ENCODE measurements at regions not wholly inside any gene's neighbourhood (a gene's known extent, or its start where the extent isn't known, plus 50 kb on each side); places are given as distances from the start of the nearest gene placed in this dataset.

DNA sequence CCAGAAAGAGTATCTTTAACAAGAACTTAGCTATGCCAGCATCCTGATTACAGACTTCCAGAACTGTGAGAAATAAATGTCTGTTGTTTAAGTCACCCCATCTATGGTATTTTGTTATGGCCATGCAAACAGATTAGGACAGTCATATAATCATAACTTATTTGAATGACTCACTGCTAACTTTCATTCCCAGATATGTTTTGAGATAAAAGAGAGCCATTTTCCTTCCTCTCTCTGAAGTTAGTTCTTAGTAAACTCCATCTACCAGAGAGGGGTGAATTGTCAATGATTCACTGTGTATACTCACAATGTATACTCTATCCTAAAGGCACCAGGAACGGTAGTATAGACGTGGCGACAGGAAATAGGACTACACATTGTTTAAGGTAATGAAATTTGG, 179.4 kb upstream of the DPH6 start:
- ChIA-PET POLR2A (no interaction called here), CTCF (no interaction called here)

DNA sequence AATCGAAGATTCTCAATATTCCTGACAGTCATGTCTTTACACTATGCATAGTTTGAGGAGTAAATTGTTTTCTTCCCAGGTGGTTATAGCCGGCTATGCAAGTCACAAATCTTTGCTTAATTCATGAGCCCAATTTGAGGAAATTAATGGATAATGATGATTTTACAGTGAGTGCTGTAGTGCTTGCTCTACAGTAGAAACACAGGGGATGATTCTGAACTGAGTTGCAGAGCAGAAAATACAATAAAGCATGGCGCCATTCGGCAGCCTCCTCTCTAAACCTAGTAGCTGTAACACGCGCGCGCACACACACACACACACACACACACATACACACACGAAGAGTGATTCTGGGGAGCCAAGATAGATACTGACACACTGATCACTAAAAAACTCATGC, 181.7 kb upstream of the DPH6 start:
- ChIA-PET CTCF (interaction anchor here (0.5 to 2.0 kb wide), 3 partner anchors 24 to 643 kb away, joined by 3 to 5 read pairs (median 5); no protein-coding TSS in a partner anchor), POLR2A (no interaction called here)
- Histone ChIP-seq H3K4me3 (ENCODE audit: low read depth, low read length) (no peak overlapping the region), H3K36me3 (ENCODE audit: control insufficient read depth in 2 of 2, insufficient read depth in 1 of 2, low read length in 2 of 2) (no peaks in the 10 kb centered on the region), H3K9me3 (ENCODE audit: control insufficient read depth, insufficient read depth, low read depth, low read length) (no peaks in the 10 kb centered on the region), H3K27ac (ENCODE audit: extremely low read depth, low read depth, low read length) (peak overlapping the region; percentile 32; the same call in 1 of the 2 replicates), H3K4me1 (ENCODE audit: control insufficient read depth, insufficient read depth, low read length) (no peaks in the 10 kb centered on the region)
- TF ChIP-seq, protein P1, sequence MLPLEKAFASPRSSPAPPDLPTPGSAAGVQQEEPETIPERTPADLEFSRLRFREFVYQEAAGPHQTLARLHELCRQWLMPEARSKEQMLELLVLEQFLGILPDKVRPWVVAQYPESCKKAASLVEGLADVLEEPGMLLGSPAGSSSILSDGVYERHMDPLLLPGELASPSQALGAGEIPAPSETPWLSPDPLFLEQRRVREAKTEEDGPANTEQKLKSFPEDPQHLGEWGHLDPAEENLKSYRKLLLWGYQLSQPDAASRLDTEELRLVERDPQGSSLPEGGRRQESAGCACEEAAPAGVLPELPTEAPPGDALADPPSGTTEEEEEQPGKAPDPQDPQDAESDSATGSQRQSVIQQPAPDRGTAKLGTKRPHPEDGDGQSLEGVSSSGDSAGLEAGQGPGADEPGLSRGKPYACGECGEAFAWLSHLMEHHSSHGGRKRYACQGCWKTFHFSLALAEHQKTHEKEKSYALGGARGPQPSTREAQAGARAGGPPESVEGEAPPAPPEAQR (tag by site-specific recombination; IDR thresholded peaks at IDR 0.05): no peak
- TF ChIP-seq ZNF174 (tag by site-specific recombination; IDR thresholded peaks at IDR 0.05) (no peak), ZNF776 (tag by site-specific recombination; IDR thresholded peaks at IDR 0.05; ENCODE audit: borderline replicate concordance) (no peak), RBAK (tag by site-specific recombination; IDR thresholded peaks at IDR 0.05) (no peak), ZNF623 (tag by site-specific recombination; IDR thresholded peaks at IDR 0.05) (no peak)

More for the DNA sequence above, 179.4 kb upstream of the DPH6 start:
- no peak for TF ChIP-seq EGR2 (tag by site-specific recombination; IDR thresholded peaks at IDR 0.05; ENCODE audit: low read depth)
- no peak for TF ChIP-seq ZNF624 (tag by site-specific recombination; IDR thresholded peaks at IDR 0.05)
- TF ChIP-seq SCRT1 (tag by site-specific recombination; IDR thresholded peaks at IDR 0.05; ENCODE audit: borderline replicate concordance): no peak
- no peak for TF ChIP-seq ZNF549 (tag by site-specific recombination; IDR thresholded peaks at IDR 0.05)
- TF ChIP-seq ZNF747 (tag by site-specific recombination; IDR thresholded peaks at IDR 0.05): no peak
- TF ChIP-seq, protein P2, sequence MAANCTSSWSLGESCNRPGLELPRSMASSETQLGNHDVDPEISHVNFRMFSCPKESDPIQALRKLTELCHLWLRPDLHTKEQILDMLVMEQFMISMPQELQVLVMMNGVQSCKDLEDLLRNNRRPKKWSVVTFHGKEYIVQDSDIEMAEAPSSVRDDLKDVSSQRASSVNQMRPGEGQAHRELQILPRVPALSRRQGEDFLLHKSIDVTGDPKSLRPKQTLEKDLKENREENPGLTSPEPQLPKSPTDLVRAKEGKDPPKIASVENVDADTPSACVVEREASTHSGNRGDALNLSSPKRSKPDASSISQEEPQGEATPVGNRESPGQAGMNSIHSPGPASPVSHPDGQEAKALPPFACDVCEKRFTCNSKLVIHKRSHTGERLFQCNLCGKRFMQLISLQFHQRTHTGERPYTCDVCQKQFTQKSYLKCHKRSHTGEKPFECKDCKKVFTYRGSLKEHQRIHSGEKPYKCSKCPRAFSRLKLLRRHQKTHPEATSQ (tag by site-specific recombination; IDR thresholded peaks at IDR 0.05): no peak
- TF ChIP-seq MYNN (tag by site-specific recombination; IDR thresholded peaks at IDR 0.05; ENCODE audit: borderline replicate concordance): no peak
- TF ChIP-seq, protein P3, sequence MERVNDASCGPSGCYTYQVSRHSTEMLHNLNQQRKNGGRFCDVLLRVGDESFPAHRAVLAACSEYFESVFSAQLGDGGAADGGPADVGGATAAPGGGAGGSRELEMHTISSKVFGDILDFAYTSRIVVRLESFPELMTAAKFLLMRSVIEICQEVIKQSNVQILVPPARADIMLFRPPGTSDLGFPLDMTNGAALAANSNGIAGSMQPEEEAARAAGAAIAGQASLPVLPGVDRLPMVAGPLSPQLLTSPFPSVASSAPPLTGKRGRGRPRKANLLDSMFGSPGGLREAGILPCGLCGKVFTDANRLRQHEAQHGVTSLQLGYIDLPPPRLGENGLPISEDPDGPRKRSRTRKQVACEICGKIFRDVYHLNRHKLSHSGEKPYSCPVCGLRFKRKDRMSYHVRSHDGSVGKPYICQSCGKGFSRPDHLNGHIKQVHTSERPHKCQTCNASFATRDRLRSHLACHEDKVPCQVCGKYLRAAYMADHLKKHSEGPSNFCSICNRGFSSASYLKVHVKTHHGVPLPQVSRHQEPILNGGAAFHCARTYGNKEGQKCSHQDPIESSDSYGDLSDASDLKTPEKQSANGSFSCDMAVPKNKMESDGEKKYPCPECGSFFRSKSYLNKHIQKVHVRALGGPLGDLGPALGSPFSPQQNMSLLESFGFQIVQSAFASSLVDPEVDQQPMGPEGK (tag by site-specific recombination; IDR thresholded peaks at IDR 0.05): no peak
- TF ChIP-seq ZNF169 (tag by site-specific recombination; IDR thresholded peaks at IDR 0.05): no peak
- TF ChIP-seq ZNF114 (tag by site-specific recombination; IDR thresholded peaks at IDR 0.05): no peak
- TF ChIP-seq ZNF138 (tag by site-specific recombination; IDR thresholded peaks at IDR 0.05; ENCODE audit: borderline replicate concordance): no peak
- TF ChIP-seq ZNF24 (tag by site-specific recombination; IDR thresholded peaks at IDR 0.05): no peak
- no peak for TF ChIP-seq ZNF48 (tag by site-specific recombination; IDR thresholded peaks at IDR 0.05)
- no peak for TF ChIP-seq ZNF221 (tag by site-specific recombination; IDR thresholded peaks at IDR 0.05; ENCODE audit: borderline replicate concordance)
- TF ChIP-seq ZNF658 (tag by site-specific recombination; IDR thresholded peaks at IDR 0.05): no peak
- TF ChIP-seq ZNF791 (tag by site-specific recombination; IDR thresholded peaks at IDR 0.05): no peak
- TF ChIP-seq ZNF785 (tag by site-specific recombination; IDR thresholded peaks at IDR 0.05): no peak
- TF ChIP-seq, protein P4, sequence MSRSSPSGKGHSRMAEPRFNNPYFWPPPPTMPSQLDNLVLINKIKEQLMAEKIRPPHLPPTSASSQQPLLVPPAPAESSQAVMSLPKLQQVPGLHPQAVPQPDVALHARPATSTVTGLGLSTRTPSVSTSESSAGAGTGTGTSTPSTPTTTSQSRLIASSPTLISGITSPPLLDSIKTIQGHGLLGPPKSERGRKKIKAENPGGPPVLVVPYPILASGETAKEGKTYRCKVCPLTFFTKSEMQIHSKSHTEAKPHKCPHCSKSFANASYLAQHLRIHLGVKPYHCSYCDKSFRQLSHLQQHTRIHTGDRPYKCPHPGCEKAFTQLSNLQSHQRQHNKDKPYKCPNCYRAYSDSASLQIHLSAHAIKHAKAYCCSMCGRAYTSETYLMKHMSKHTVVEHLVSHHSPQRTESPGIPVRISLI (tag by site-specific recombination; IDR thresholded peaks at IDR 0.05): no peak
- no peak for TF ChIP-seq ZNF555 (tag by site-specific recombination; conservative IDR thresholded peaks at IDR 0.05)
- TF ChIP-seq, protein P5, sequence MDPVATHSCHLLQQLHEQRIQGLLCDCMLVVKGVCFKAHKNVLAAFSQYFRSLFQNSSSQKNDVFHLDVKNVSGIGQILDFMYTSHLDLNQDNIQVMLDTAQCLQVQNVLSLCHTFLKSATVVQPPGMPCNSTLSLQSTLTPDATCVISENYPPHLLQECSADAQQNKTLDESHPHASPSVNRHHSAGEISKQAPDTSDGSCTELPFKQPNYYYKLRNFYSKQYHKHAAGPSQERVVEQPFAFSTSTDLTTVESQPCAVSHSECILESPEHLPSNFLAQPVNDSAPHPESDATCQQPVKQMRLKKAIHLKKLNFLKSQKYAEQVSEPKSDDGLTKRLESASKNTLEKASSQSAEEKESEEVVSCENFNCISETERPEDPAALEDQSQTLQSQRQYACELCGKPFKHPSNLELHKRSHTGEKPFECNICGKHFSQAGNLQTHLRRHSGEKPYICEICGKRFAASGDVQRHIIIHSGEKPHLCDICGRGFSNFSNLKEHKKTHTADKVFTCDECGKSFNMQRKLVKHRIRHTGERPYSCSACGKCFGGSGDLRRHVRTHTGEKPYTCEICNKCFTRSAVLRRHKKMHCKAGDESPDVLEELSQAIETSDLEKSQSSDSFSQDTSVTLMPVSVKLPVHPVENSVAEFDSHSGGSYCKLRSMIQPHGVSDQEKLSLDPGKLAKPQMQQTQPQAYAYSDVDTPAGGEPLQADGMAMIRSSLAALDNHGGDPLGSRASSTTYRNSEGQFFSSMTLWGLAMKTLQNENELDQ (tag by site-specific recombination; IDR thresholded peaks at IDR 0.05; ENCODE audit: low read depth): no peak
- Histone ChIP-seq H3K36me3 (ENCODE audit: control insufficient read depth in 2 of 2, insufficient read depth in 1 of 2, low read length in 2 of 2) (no peaks in the 10 kb centered on the region), H3K4me3 (ENCODE audit: low read depth, low read length) (no peak overlapping the region), H3K9me3 (ENCODE audit: control insufficient read depth, insufficient read depth, low read depth, low read length) (no peaks in the 10 kb centered on the region), H3K4me1 (ENCODE audit: control insufficient read depth, insufficient read depth, low read length) (no peaks in the 10 kb centered on the region), H3K27ac (ENCODE audit: extremely low read depth, low read depth, low read length) (no peak overlapping the region)

Measured in HEK293 (cell line).